GM23248 (cell line): ENCODE measurements at regions not wholly inside any gene's neighbourhood (a gene's known extent, or its start where the extent isn't known, plus 50 kb on each side); places are given as distances from the start of the nearest gene placed in this dataset.

ENCODE experiments used
- DNase-seq: peaks from one replicate; pipeline ENCODE4 v3.0.0-alpha.2; 2015
- H2AFZ ChIP-seq: fragments of 200-600 bp; sonication (generic); 2 replicates; pipeline ENCODE4 v1.6.1; 2016; ENCODE audit warnings: antibody characterized with exemption
- H3F3A ChIP-seq: fragments of 200-600 bp; sonication (generic); 2 replicates; pipeline ENCODE4 v1.6.1; 2016; ENCODE audit warnings: mild to moderate bottlenecking, antibody characterized with exemption, mixed run types; ENCODE audit not compliant: insufficient read depth
- H3K27ac ChIP-seq: fragments of 200-600 bp; sonication (generic); 2 replicates; pipeline ENCODE4 v1.5.1; 2016; ENCODE audit warnings: mild to moderate bottlenecking
- H3K27me3 ChIP-seq: fragments of 200-600 bp; sonication (generic); replicated peaks from 2 replicates; pipeline ENCODE4 v1.6.1; 2016; ENCODE audit warnings: mild to moderate bottlenecking; ENCODE audit not compliant: insufficient read depth
- H3K36me3 ChIP-seq: fragments of 200-600 bp; sonication (generic); 2 replicates; pipeline ENCODE4 v1.6.1; 2016; ENCODE audit warnings: low read depth, mild to moderate bottlenecking
- H3K4me1 ChIP-seq: fragments of 200-600 bp; sonication (generic); 2 replicates; pipeline ENCODE4 v1.6.1; 2016; ENCODE audit warnings: mild to moderate bottlenecking; ENCODE audit not compliant: insufficient read depth
- H3K4me2 ChIP-seq: fragments of 200-600 bp; sonication (generic); one replicate; pipeline ENCODE4 v1.6.1; 2016; ENCODE audit warnings: mild to moderate bottlenecking; ENCODE audit not compliant: unreplicated experiment
- H3K4me3 ChIP-seq: fragments of 200-600 bp; sonication (generic); 2 replicates; pipeline ENCODE4 v1.5.1; 2016; ENCODE audit warnings: mild to moderate bottlenecking
- H3K79me2 ChIP-seq: fragments of 200-600 bp; sonication (generic); 2 replicates; pipeline ENCODE4 v1.6.1; 2016; ENCODE audit warnings: mild to moderate bottlenecking; ENCODE audit not compliant: insufficient read depth
- H3K9ac ChIP-seq: fragments of 200-600 bp; sonication (generic); 2 replicates; pipeline ENCODE4 v1.6.1; 2016; ENCODE audit warnings: mild to moderate bottlenecking
- H3K9me2 ChIP-seq: fragments of 200-600 bp; sonication (generic); 2 replicates; pipeline ENCODE4 v1.6.1; 2016; ENCODE audit warnings: mixed run types, mild to moderate bottlenecking, moderate library complexity; ENCODE audit not compliant: insufficient read depth
- H3K9me3 ChIP-seq: fragments of 200-600 bp; sonication (generic); one replicate; pipeline ENCODE4 v1.6.1; 2017; ENCODE audit warnings: low read depth
- H4K20me1 ChIP-seq: fragments of 200-600 bp; sonication (generic); 2 replicates; pipeline ENCODE4 v1.6.0; 2016; ENCODE audit not compliant: insufficient read depth
- EZH2 ChIP-seq: fragments of 200-600 bp; sonication (generic); IDR thresholded peaks from 2 replicates; pipeline ENCODE4 v1.6.1; 2018; ENCODE audit warnings: antibody characterized with exemption, mild to moderate bottlenecking; ENCODE audit not compliant: insufficient read depth, poor library complexity, severe bottlenecking
- EZH2phosphoT487 ChIP-seq: fragments of 200-600 bp; sonication (generic); IDR thresholded peaks from 2 replicates; pipeline ENCODE4 v1.6.1; 2018; ENCODE audit warnings: antibody characterized with exemption, moderate library complexity, mild to moderate bottlenecking, low read depth; ENCODE audit not compliant: insufficient read depth
- WGBS, 2 experiments: methylation state at CpG; one replicate each; pipeline ENCODE4 v1.1.6; 2015 to 2017; ENCODE audit warnings: low lambda C conversion rate in 2 of 2, low coverage in 1 of 2; ENCODE audit errors: missing lambda C conversion rate in 2 of 2; 5-methylcytosine and 5-hydroxymethylcytosine counted together
- in situ Hi-C: fragments of 300-500 bp; cut with MboI; formaldehyde crosslinking; loops from 2 replicates; pipeline ENCODE4 v1.15.0; 2020

DNA sequence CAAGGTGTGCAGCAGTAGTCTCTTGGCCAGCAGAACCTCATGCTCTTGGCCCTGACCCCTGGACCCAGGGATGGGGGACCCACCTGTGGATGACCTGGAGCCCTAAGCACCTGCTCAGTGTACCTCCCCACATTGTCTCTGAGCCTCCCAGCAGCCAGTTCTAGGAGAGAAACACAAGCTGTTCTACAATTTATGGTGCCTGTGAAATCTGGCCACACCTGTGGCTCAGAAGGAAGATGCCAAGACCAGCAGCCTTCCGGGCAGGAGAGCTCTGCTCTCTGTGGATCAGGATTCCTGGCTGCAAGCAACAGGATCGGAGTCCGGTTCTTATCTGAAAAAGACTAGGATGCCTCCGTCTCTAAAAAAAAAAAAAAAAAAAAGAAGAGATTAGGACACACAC lies 103.6 kb upstream of the ANO1 start:
- H3K9me3 ChIP-seq: no peaks in the 10 kb centered on the region
- no peak overlapping the region for H3K27ac ChIP-seq
- in situ Hi-C loops: no loop called here
- no peaks in the 10 kb centered on the region for H3K36me3 ChIP-seq
- H3F3A ChIP-seq: no peaks in the 10 kb centered on the region
- DNase-seq: no peak
- H3K79me2 ChIP-seq: no peaks in the 10 kb centered on the region
- 30 to 35% methylated on average over 4 of the region's 4 CpGs for WGBS, 2 experiments
- TF ChIP-seq EZH2 (no peak), EZH2phosphoT487 (no peak)
- H3K4me3 ChIP-seq: no peak overlapping the region
- no peaks in the 10 kb centered on the region for H3K4me1 ChIP-seq
- H3K9me2 ChIP-seq: no peaks in the 10 kb centered on the region
- H2AFZ ChIP-seq: no peak overlapping the region
- H3K27me3 ChIP-seq: peaks cover 10% of the 10 kb centered on the region
- no peak overlapping the region for H3K9ac ChIP-seq
- no peaks in the 10 kb centered on the region for H4K20me1 ChIP-seq
- H3K4me2 ChIP-seq: no peak overlapping the region

DNA sequence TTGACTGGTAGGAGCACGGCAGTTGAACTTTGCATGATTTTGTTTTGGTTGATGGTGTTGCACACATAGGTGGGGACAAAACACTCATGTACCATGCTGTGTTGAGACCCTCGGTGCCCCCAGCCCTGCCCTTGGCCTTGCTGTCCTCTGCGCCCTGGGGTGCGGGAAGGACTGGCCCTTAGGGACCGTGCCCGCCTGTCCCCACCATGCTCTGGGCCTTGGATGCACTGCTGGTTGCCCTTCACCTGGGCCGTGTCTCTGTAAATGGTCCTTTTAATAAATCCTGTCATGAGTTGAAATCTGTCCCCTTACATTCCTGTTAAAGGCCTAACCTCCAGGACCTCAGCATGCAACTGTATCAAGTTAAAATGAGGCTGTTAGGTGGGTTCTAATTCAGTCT lies 102.3 kb upstream of the ANO1 start:
- Histone ChIP-seq H3F3A (no peaks in the 10 kb centered on the region), H3K9me3 (no peaks in the 10 kb centered on the region), H3K4me1 (no peaks in the 10 kb centered on the region), H4K20me1 (no peaks in the 10 kb centered on the region), H3K36me3 (no peaks in the 10 kb centered on the region), H3K4me3 (no peak overlapping the region), H3K4me2 (no peak overlapping the region), H3K27me3 (peaks cover 16% of the 10 kb centered on the region), H3K9me2 (no peaks in the 10 kb centered on the region), H2AFZ (no peak overlapping the region), H3K79me2 (no peaks in the 10 kb centered on the region), H3K27ac (no peak overlapping the region), H3K9ac (no peak overlapping the region)
- DNase-seq: no peak
- WGBS, 2 experiments: 53 to 62% methylated on average over 7 of the region's 7 CpGs
- no peak for TF ChIP-seq EZH2
- no peak for TF ChIP-seq EZH2phosphoT487
- in situ Hi-C loops: no loop called here

DNA sequence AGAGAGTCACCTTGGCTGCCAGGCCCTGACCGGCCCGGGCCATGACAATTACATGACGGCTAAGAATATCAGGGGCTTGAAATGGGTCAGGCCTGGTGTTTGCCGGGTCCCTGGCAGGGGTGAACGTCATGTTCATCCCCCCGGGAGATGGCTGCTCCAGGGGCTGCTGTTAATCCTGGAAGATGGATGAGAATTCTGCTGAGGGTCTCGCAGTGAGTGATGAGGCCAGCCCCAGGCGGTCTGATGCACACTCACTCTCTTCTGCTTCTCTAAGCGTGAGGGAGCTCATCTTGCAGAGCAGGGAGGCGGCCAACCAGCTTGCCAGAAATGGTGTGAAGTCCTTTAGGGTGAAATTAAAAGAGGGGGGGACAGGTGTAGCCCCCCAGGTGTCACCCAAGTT lies 101.3 kb upstream of the ANO1 start:
- no peak for DNase-seq
- 55 to 62% methylated on average over 10 of the region's 10 CpGs for WGBS, 2 experiments
- H3K4me2 ChIP-seq: no peak overlapping the region
- H3K4me3 ChIP-seq: no peak overlapping the region
- no peak overlapping the region for H2AFZ ChIP-seq
- H3F3A ChIP-seq: no peaks in the 10 kb centered on the region
- H3K27ac ChIP-seq: no peak overlapping the region
- in situ Hi-C loops: no loop called here
- no peaks in the 10 kb centered on the region for H4K20me1 ChIP-seq
- H3K79me2 ChIP-seq: no peaks in the 10 kb centered on the region
- H3K36me3 ChIP-seq: no peaks in the 10 kb centered on the region
- no peak for TF ChIP-seq EZH2phosphoT487
- no peak for TF ChIP-seq EZH2
- H3K9ac ChIP-seq: no peak overlapping the region
- H3K9me3 ChIP-seq: no peaks in the 10 kb centered on the region
- no peaks in the 10 kb centered on the region for H3K4me1 ChIP-seq
- H3K9me2 ChIP-seq: no peaks in the 10 kb centered on the region
- H3K27me3 ChIP-seq: peaks cover 20% of the 10 kb centered on the region

DNA sequence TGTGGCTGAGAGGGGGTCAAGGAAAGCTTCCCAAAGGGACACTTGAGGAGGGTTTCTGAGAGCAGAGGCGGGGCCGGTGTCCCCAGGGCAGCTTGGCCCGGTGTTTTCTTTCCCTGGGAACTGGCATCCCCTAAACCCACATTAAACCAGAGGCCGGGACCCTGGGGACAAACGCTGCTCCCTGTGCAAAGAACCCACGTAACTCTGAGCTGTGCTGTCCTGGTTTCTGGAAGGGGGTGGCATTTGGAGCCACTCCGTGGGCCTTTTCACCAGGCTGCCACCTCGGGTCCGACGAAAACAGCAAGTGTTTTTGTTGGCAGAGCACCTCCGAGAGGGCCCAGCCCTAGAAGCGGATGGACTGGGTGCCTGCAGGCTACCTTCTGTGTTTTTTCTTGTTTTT lies 100.2 kb upstream of the ANO1 start:
- Histone ChIP-seq H3F3A (no peaks in the 10 kb centered on the region), H2AFZ (no peak overlapping the region), H3K27ac (no peak overlapping the region), H4K20me1 (no peaks in the 10 kb centered on the region), H3K79me2 (no peaks in the 10 kb centered on the region), H3K9me2 (no peaks in the 10 kb centered on the region), H3K4me1 (no peaks in the 10 kb centered on the region), H3K27me3 (peaks cover 22% of the 10 kb centered on the region), H3K9me3 (no peaks in the 10 kb centered on the region), H3K4me2 (no peak overlapping the region), H3K9ac (no peak overlapping the region), H3K36me3 (no peaks in the 10 kb centered on the region), H3K4me3 (no peak overlapping the region)
- TF ChIP-seq EZH2 (no peak), EZH2phosphoT487 (no peak)
- no peak for DNase-seq
- in situ Hi-C loops: no loop called here
- WGBS, 2 experiments: 45 to 55% methylated on average over 12 of the region's 12 CpGs
